Body of pancreas (tissue), 4 donors: ENCODE measurements at regions not wholly inside any gene's neighbourhood (a gene's known extent, or its start where the extent isn't known, plus 50 kb on each side); places are given as distances from the start of the nearest gene placed in this dataset.

Experiments used
- ATAC-seq: fragments of 150-250 bp; one replicate; pipeline ENCODE4 v1.9.1; 2016
- DNase-seq, 4 donors: peaks; one replicate each; pipeline ENCODE4 v3.0.0-alpha.2; 2019
- H3K27ac ChIP-seq, 4 donors: fragments of 200-600 bp; sonication (generic); 1 replicate in 3 of 4; 2 replicates in 1 of 4; pipeline versions ENCODE4 v1.5.1 to v1.6.1; 2016 to 2019; ENCODE audit warnings: mild to moderate bottlenecking in 1 of 4, mixed read lengths in 1 of 4, moderate library complexity in 1 of 4
- H3K27me3 ChIP-seq, 2 donors: fragments of 200-600 bp; sonication (generic); one replicate each; pipeline ENCODE4 v1.6.0; 2016; ENCODE audit warnings: mild to moderate bottlenecking in 1 of 2
- H3K36me3 ChIP-seq, 2 donors: fragments of 200-600 bp; sonication (generic); replicated peaks in 1 of 2; 2 replicates each; pipeline ENCODE4 v1.5.1; 2016; ENCODE audit warnings: low read depth in 2 of 2; ENCODE audit not compliant: insufficient read depth in 1 of 2
- H3K4me1 ChIP-seq: fragments of 200-600 bp; sonication (generic); one replicate; pipeline ENCODE4 v1.6.0; 2016
- H3K4me3 ChIP-seq, 2 donors: fragments of 200-600 bp; sonication (generic); 1 replicate in 1 of 2; 2 replicates in 1 of 2; pipeline ENCODE4 v1.5.1; 2016 to 2019
- H3K9me3 ChIP-seq, 3 donors: fragments of 200-600 bp; sonication (generic); 1 replicate in 2 of 3; 2 replicates in 1 of 3; pipeline ENCODE4 v1.5.1; 2016
- CTCF ChIP-seq, 7 experiments: fragments of 450-650 bp in 4 of 7; fragments of 200-600 bp in 3 of 7; sonication (generic) in 3 of 7; IDR thresholded peaks; one replicate each; pipeline ENCODE4 v1.5.1; 2016 to 2019; ENCODE audit warnings: antibody characterized with exemption in 7 of 7
- POLR2A ChIP-seq, 3 donors: fragments of 450-650 bp; IDR thresholded peaks; one replicate each; pipeline ENCODE4 v1.6.1; 2016; ENCODE audit warnings: antibody characterized with exemption in 3 of 3, mild to moderate bottlenecking in 2 of 3
- WGBS, 2 donors: methylation state at CpG; one replicate each; pipeline ENCODE4 v1.1.5; 2017; 5-methylcytosine and 5-hydroxymethylcytosine counted together
- intact Hi-C: fragments of 100-400 bp; cut with DNase I; formaldehyde crosslinking; loops from one replicate; pipeline ENCODE4 v1.15.1; 2023

DNA sequence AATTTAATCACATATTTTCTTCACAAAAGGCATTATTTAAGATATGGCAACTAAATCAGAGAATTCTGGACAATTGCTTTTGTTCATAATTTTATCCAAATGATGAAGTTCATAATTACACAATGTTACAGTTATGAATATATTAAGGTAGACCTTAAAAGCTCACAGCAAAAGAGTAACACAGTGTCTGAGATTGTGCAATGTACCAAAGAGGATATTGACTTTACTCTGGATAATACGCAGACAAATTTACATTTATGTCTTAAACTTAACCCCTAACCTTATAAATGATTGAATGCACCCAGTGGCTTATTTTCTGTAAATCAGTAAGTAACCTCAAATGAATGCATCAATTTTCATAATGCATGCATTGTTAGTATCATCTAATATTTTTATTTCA, 216.2 kb upstream of the SAMSN1 start:
- intact Hi-C loops = no loop called here
- Histone ChIP-seq H3K4me3 (no peak overlapping the region), H3K9me3 (no peaks in the 10 kb centered on the region), H3K27ac (peak overlapping the region in 1 of 4 donors; percentile 59), H3K27me3 (no peaks in the 10 kb centered on the region), H3K36me3 (no peaks in the 10 kb centered on the region), H3K4me1 (no peaks in the 10 kb centered on the region)
- ATAC-seq (no peak), DNase-seq (no peak)
- TF ChIP-seq POLR2A (IDR thresholded peaks at IDR 0.05) (no peak), CTCF (IDR thresholded peaks at IDR 0.05) (no peak)
- WGBS, 2 donors = 17 to 30% methylated on average over 1 of the region's 1 CpG

GRCh38 chr21:14759285-14759684, 213.2 kb upstream of the SAMSN1 start:
- Histone ChIP-seq H3K4me3 (no peak overlapping the region), H3K27me3 (no peaks in the 10 kb centered on the region), H3K9me3 (no peaks in the 10 kb centered on the region), H3K4me1 (no peaks in the 10 kb centered on the region), H3K36me3 (no peaks in the 10 kb centered on the region), H3K27ac (no peak overlapping the region)
- intact Hi-C loops = no loop called here
- TF ChIP-seq POLR2A (IDR thresholded peaks at IDR 0.05) (no peak), CTCF (IDR thresholded peaks at IDR 0.05) (no peak)
- no peak for ATAC-seq
- no peak for DNase-seq

GRCh38 chr21:14758849-14759248, 212.7 kb upstream of the SAMSN1 start:
- Histone ChIP-seq H3K27ac (no peak overlapping the region), H3K4me1 (peaks cover 4% of the 10 kb centered on the region), H3K36me3 (no peaks in the 10 kb centered on the region), H3K27me3 (no peaks in the 10 kb centered on the region), H3K4me3 (no peak overlapping the region), H3K9me3 (no peaks in the 10 kb centered on the region)
- TF ChIP-seq CTCF (IDR thresholded peaks at IDR 0.05) (no peak), POLR2A (IDR thresholded peaks at IDR 0.05) (no peak)
- intact Hi-C loops = no loop called here
- no peak for ATAC-seq
- no peak for DNase-seq

DNA sequence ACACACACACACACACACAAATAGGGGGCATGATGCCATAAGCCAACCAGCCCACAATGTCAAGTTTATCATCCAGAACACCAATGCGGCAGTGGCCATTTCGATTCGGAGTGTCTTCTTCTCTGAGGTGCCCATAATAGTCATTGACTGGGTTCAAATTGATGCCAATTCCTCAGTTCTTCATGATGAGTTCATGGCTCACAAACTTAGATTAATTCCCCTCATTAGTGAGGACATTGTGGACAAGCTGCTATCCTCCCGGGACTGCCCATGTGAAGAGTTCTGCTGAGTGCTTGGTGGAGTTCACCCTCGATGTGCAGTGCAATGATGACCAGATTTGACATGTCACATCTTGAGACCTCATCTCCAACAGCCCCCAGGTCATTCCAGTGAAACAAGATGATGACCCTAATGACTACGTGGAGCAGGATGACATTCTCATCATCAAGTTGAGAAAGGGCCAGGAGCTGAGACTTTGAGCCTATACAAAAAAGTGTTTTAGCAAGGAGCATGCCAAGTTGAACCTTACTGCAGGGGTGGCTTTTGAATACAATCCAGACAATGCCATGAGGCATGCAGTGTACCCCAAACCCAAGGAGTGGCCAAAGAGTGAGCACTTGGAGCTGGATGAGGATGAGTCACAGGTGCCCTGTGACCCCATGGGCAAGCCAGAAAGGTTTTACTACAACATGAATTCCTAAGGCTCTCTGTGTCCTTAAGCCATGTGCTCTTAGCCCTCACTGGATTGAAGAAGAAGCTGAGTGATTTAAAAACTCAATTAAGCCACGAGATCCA, 211.6 kb upstream of the SAMSN1 start:
- no peaks in the 10 kb centered on the region for H3K27me3 ChIP-seq
- no peaks in the 10 kb centered on the region for H3K36me3 ChIP-seq
- H3K4me1 ChIP-seq = peaks cover 15% of the 10 kb centered on the region
- 85 to 96% methylated on average over 6 to 7 of the region's 7 CpGs for WGBS, 2 donors
- no peak overlapping the region for H3K4me3 ChIP-seq
- no peaks in the 10 kb centered on the region for H3K9me3 ChIP-seq
- no peak overlapping the region for H3K27ac ChIP-seq
- DNase-seq = no peak
- intact Hi-C loops = no loop called here
- no peak for ATAC-seq
- TF ChIP-seq POLR2A (IDR thresholded peaks at IDR 0.05) (no peak), CTCF (IDR thresholded peaks at IDR 0.05) (no peak)

DNA sequence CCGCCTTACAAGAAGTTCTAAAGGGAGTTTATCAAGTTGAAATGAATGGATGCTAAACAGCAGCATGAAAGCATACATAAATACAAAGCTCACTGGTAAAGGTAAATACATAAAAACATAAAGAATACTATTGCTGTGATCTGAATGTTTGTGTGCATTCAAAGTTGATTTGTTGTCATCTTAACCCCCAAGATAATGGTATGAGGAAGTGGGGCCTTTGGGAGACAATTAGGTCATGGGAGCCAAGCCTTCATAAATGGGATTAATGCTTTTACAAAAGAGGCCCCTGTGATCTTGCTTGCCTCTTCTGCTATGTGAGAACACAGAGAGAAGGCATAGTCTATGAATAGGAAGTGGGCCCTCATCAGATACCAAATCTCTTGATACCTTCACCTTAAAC, 209.0 kb upstream of the SAMSN1 start:
- H3K36me3 ChIP-seq = no peaks in the 10 kb centered on the region
- ATAC-seq (no peak), DNase-seq (no peak)
- intact Hi-C loops = no loop called here
- no peak for TF ChIP-seq POLR2A (IDR thresholded peaks at IDR 0.05)
- H3K4me3 ChIP-seq = no peak overlapping the region
- H3K27ac ChIP-seq = no peak overlapping the region
- H3K4me1 ChIP-seq = peaks cover 28% of the 10 kb centered on the region
- 95 to 100% methylated on average over 1 of the region's 1 CpG for WGBS, 2 donors
- no peaks in the 10 kb centered on the region for H3K9me3 ChIP-seq
- H3K27me3 ChIP-seq = no peaks in the 10 kb centered on the region
